ENCODE measurements at regions not wholly inside any gene's neighbourhood (a gene's known extent, or its start where the extent isn't known, plus 50 kb on each side); places are given as distances from the start of the nearest gene placed in this dataset.

DNA sequence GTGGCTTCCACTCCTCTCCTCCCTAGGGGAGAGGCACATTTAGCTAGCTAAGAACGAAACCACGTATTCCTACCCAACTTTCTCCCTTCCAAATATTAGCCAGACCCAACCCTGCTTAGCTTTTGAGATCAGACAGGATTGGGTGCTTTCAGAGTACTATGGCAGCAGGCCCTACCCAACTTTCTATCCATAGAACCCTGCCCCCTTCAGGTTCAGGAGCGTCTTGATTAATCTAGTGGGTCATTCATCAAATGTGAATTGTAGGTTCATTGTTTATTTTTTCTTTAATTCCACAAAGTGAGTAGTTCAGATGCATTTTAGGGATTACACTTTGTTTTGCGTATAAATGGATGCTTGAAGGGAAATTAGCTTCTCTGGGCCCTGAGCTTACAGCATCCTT, 188.3 kb downstream of the MIB1 start:
- no peaks in the 10 kb centered on the region for H3K4me1 ChIP-seq (ENCODE audit: control insufficient read depth, insufficient read depth, low read length)
- no peak overlapping the region for H3K9ac ChIP-seq (ENCODE audit: low read depth, low read length)

GRCh38 chr18:21930177-21930576, 189.6 kb downstream of the MIB1 start:
- Histone ChIP-seq H3K36me3 (ENCODE audit: insufficient read depth, low read length) (no peaks in the 10 kb centered on the region), H3K9ac (ENCODE audit: low read depth, low read length) (no peak overlapping the region), H3K9me3 (replicated peaks; ENCODE audit: low read length) (no peaks in the 10 kb centered on the region), H3K4me2 (ENCODE audit: low read length) (no peak overlapping the region), H3K27me3 (ENCODE audit: control insufficient read depth, insufficient read depth, low read length) (peaks cover 7% of the 10 kb centered on the region), H3K4me3 (ENCODE audit: low read length) (no peak overlapping the region), H3K4me1 (ENCODE audit: control insufficient read depth, insufficient read depth, low read length) (no peaks in the 10 kb centered on the region)

More for the DNA sequence above, 188.3 kb downstream of the MIB1 start:
- Histone ChIP-seq H3K4me2 (ENCODE audit: low read length) (no peak overlapping the region), H3K9me3 (replicated peaks; ENCODE audit: low read length) (no peaks in the 10 kb centered on the region), H3K4me3 (ENCODE audit: low read length) (no peak overlapping the region), H3K27me3 (ENCODE audit: control insufficient read depth, insufficient read depth, low read length) (peaks cover 7% of the 10 kb centered on the region), H3K36me3 (ENCODE audit: insufficient read depth, low read length) (no peaks in the 10 kb centered on the region)

- Histone ChIP-seq H3K27me3 (ENCODE audit: control insufficient read depth, insufficient read depth, low read length) (no peaks in the 10 kb centered on the region), H3K4me2 (ENCODE audit: low read length) (no peak overlapping the region), H3K9me3 (replicated peaks; ENCODE audit: low read length) (no peaks in the 10 kb centered on the region), H3K4me1 (ENCODE audit: control insufficient read depth, insufficient read depth, low read length) (no peaks in the 10 kb centered on the region), H3K4me3 (ENCODE audit: low read length) (no peak overlapping the region), H3K9ac (ENCODE audit: low read depth, low read length) (no peak overlapping the region), H3K36me3 (ENCODE audit: insufficient read depth, low read length) (no peaks in the 10 kb centered on the region)
Measured at GRCh38 chr18:21933931-21934765, 193.6 kb downstream of the MIB1 start.

DNA sequence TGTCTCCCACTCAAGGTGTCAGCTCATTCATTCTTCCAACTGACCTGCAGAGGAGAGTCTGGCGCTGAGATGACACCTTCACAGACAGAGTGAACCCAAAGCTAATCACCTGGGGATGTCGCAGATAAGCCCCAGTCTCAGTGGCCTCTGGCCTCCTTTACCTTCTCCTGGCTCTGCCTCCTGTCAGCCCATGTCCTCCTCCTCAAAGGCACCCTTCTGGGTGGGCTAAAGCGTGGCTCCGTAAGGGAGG, 194.1 kb downstream of the MIB1 start:
- Histone ChIP-seq H3K9me3 (replicated peaks; ENCODE audit: low read length) (no peaks in the 10 kb centered on the region), H3K27me3 (ENCODE audit: control insufficient read depth, insufficient read depth, low read length) (no peaks in the 10 kb centered on the region), H3K4me2 (ENCODE audit: low read length) (no peak overlapping the region)

GRCh38 chr18:21943456-21943855, 202.9 kb downstream of the MIB1 start:
- Histone ChIP-seq H3K4me1 (ENCODE audit: control insufficient read depth, insufficient read depth, low read length) (no peaks in the 10 kb centered on the region), H3K9me3 (replicated peaks; ENCODE audit: low read length) (no peaks in the 10 kb centered on the region), H3K36me3 (ENCODE audit: insufficient read depth, low read length) (no peaks in the 10 kb centered on the region), H3K27me3 (ENCODE audit: control insufficient read depth, insufficient read depth, low read length) (no peaks in the 10 kb centered on the region), H3K9ac (ENCODE audit: low read depth, low read length) (no peak overlapping the region), H3K4me2 (ENCODE audit: low read length) (no peak overlapping the region), H3K4me3 (ENCODE audit: low read length) (no peak overlapping the region)

More for the DNA sequence above, 194.1 kb downstream of the MIB1 start:
- H3K36me3 ChIP-seq (ENCODE audit: insufficient read depth, low read length), result no peaks in the 10 kb centered on the region
- H3K4me1 ChIP-seq (ENCODE audit: control insufficient read depth, insufficient read depth, low read length), result no peaks in the 10 kb centered on the region
- no peak overlapping the region for H3K4me3 ChIP-seq (ENCODE audit: low read length)
- no peak overlapping the region for H3K9ac ChIP-seq (ENCODE audit: low read depth, low read length)

GRCh38 chr18:21949326-21950015, 208.9 kb downstream of the MIB1 start:
- Histone ChIP-seq H3K4me1 (ENCODE audit: control insufficient read depth, insufficient read depth, low read length) (no peaks in the 10 kb centered on the region), H3K27me3 (ENCODE audit: control insufficient read depth, insufficient read depth, low read length) (no peaks in the 10 kb centered on the region), H3K36me3 (ENCODE audit: insufficient read depth, low read length) (no peaks in the 10 kb centered on the region), H3K9ac (ENCODE audit: low read depth, low read length) (no peak overlapping the region), H3K4me2 (ENCODE audit: low read length) (no peak overlapping the region), H3K9me3 (replicated peaks; ENCODE audit: low read length) (no peaks in the 10 kb centered on the region), H3K4me3 (ENCODE audit: low read length) (no peak overlapping the region)

DNA sequence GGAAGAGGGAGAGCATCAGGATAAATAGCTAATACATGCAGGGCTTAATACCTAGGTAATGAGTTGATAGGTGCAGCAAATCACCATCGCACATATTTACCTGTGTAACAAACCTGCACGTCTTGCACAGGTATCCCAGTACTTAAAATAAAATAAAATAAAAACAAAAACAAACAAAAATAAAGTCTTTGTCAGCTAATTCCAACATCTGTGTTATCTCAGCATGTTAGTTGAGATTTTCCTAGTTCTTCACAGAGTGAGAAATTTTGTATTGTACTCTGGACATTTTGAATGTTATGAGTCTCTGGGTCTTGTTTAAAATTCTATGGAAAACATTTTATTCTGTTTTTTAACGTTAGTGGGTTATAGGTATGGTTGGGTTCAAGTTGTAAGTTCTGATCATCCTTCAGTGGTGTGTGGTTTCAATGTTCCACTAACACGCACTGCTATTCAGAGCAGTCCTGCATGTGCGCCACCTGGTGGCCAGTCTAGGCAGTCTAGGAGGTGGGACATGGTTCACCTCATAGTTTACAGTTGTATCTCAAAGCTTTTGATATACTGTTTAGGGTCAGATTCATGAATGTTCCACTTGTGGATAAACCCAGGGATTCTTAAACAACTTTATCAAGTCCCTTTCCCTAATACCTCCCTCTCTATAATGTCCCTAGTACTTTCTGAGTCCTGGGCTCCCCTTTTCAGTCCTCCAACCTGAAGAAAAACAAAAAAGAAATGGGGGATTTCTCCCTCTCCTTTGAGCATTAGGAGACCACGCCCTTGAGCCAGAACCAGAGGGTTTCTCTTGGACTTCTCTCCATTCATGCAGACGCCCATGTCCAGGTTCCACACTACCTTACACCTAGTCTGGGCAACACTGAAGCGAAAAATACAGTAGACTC, 213.4 kb upstream of the GATA6 start:
- peaks cover 5% of the 10 kb centered on the region for H3K27me3 ChIP-seq (ENCODE audit: control insufficient read depth, insufficient read depth, low read length)
- no peak overlapping the region for H3K4me2 ChIP-seq (ENCODE audit: low read length)
- H3K36me3 ChIP-seq (ENCODE audit: insufficient read depth, low read length), result no peaks in the 10 kb centered on the region
- H3K9me3 ChIP-seq (replicated peaks; ENCODE audit: low read length), result no peaks in the 10 kb centered on the region
- no peaks in the 10 kb centered on the region for H3K4me1 ChIP-seq (ENCODE audit: control insufficient read depth, insufficient read depth, low read length)
- H3K9ac ChIP-seq (ENCODE audit: low read depth, low read length), result no peak overlapping the region
- H3K4me3 ChIP-seq (ENCODE audit: low read length), result no peak overlapping the region

GRCh38 chr18:21958263-21958662, 211.1 kb upstream of the GATA6 start:
- no peak overlapping the region for H3K4me2 ChIP-seq (ENCODE audit: low read length)
- peaks cover 5% of the 10 kb centered on the region for H3K27me3 ChIP-seq (ENCODE audit: control insufficient read depth, insufficient read depth, low read length)
- no peaks in the 10 kb centered on the region for H3K9me3 ChIP-seq (replicated peaks; ENCODE audit: low read length)
- H3K4me3 ChIP-seq (ENCODE audit: low read length), result no peak overlapping the region
- no peaks in the 10 kb centered on the region for H3K36me3 ChIP-seq (ENCODE audit: insufficient read depth, low read length)
- no peaks in the 10 kb centered on the region for H3K4me1 ChIP-seq (ENCODE audit: control insufficient read depth, insufficient read depth, low read length)
- no peak overlapping the region for H3K9ac ChIP-seq (ENCODE audit: low read depth, low read length)

DNA sequence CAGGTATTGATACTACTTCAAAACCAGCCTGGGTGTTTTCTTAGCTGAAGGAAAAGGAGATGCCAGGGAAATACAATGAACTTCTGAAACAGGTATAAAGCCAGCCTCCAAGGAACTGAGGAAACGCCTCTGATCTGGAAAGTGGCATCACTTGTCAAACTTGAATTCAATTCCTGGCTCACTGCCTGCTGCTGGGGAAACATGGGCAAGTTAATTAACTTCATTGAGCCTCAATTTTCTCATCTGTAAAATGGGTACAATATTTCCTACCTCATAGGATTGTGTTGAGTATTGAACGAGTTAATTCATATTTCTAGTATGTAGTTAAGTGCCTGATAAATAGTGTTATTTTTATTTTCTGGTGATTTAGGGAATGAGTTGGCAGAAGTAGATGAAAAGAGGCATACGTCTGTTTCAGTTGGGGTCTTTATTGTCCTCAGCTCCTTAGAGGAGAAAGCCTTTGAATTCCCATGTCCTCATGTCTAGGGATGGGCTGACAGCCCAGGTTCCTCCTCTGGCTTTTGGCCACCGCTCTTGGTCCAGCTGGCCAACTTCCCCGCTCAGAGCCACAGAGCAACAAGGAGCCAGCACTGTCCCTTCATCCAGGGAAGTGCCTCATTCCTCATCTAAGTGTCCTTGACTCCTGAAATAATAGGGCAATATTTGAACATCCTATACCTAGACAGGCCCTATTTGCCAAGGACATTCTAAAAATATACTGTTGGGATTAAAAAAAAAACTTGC, 210.5 kb upstream of the GATA6 start:
- no peaks in the 10 kb centered on the region for H3K9me3 ChIP-seq (replicated peaks; ENCODE audit: low read length)
- H3K4me1 ChIP-seq (ENCODE audit: control insufficient read depth, insufficient read depth, low read length), result no peaks in the 10 kb centered on the region
- peaks cover 5% of the 10 kb centered on the region for H3K27me3 ChIP-seq (ENCODE audit: control insufficient read depth, insufficient read depth, low read length)
- H3K4me2 ChIP-seq (ENCODE audit: low read length), result no peak overlapping the region
- no peak overlapping the region for H3K4me3 ChIP-seq (ENCODE audit: low read length)
- no peak overlapping the region for H3K9ac ChIP-seq (ENCODE audit: low read depth, low read length)
- no peaks in the 10 kb centered on the region for H3K36me3 ChIP-seq (ENCODE audit: insufficient read depth, low read length)

DNA sequence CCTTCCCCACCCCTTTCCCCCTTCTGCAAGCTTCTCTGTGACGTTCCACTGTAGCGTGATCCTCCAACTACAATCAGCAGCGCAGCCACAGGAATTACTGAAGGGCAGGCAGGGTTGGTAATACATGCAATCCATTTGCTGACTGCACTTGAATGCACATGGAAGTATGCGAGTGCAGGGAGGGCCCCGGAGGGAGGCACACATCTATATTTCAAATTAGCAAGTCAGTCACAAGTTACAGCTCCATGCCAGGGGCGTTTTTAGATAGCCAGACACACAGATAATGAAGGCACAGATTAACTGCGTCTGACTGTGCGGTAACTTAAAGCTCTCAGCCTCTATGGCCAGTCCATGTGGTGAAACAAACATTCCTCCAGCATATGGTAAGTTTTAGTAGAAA, 209.2 kb upstream of the GATA6 start:
- no peak overlapping the region for H3K4me3 ChIP-seq (ENCODE audit: low read length)
- H3K4me1 ChIP-seq (ENCODE audit: control insufficient read depth, insufficient read depth, low read length), result no peaks in the 10 kb centered on the region
- H3K36me3 ChIP-seq (ENCODE audit: insufficient read depth, low read length), result no peaks in the 10 kb centered on the region
- no peak overlapping the region for H3K9ac ChIP-seq (ENCODE audit: low read depth, low read length)
- H3K9me3 ChIP-seq (replicated peaks; ENCODE audit: low read length), result no peaks in the 10 kb centered on the region
- H3K27me3 ChIP-seq (ENCODE audit: control insufficient read depth, insufficient read depth, low read length), result peaks cover 5% of the 10 kb centered on the region
- H3K4me2 ChIP-seq (ENCODE audit: low read length), result no peak overlapping the region

- no peaks in the 10 kb centered on the region for H3K36me3 ChIP-seq (ENCODE audit: insufficient read depth, low read length)
- H3K9me3 ChIP-seq (replicated peaks; ENCODE audit: low read length), result no peaks in the 10 kb centered on the region
- no peak overlapping the region for H3K9ac ChIP-seq (ENCODE audit: low read depth, low read length)
- peaks cover 5% of the 10 kb centered on the region for H3K27me3 ChIP-seq (ENCODE audit: control insufficient read depth, insufficient read depth, low read length)
- H3K4me1 ChIP-seq (ENCODE audit: control insufficient read depth, insufficient read depth, low read length), result no peaks in the 10 kb centered on the region
- H3K4me3 ChIP-seq (ENCODE audit: low read length), result no peak overlapping the region
- H3K4me2 ChIP-seq (ENCODE audit: low read length), result no peak overlapping the region
Measured at GRCh38 chr18:21963336-21963735, 206.1 kb upstream of the GATA6 start.
